Fibroblast of mammary gland (primary cell): ENCODE measurements at regions not wholly inside any gene's neighbourhood (a gene's known extent, or its start where the extent isn't known, plus 50 kb on each side); places are given as distances from the start of the nearest gene placed in this dataset.

Experiments
- DNase-seq: peaks from one replicate; pipeline ENCODE4 v3.0.0-alpha.2; 2010; ENCODE audit warnings: low read depth
- H3K4me3 ChIP-seq: 2 replicates; pipeline ENCODE4 v1.5.1; 2011; ENCODE audit warnings: low read depth, mild to moderate bottlenecking, low read length, moderate library complexity; ENCODE audit not compliant: control insufficient read depth
- TF ChIP-seq, protein P1 (sequence below): conservative IDR thresholded peaks from 2 replicates; pipeline ENCODE4 v1.5.1; 2011; ENCODE audit warnings: low read depth, low read length, inconsistent platforms; ENCODE audit not compliant: control insufficient read depth, insufficient read depth

GRCh38 chr9:3687145-3687544, 161.3 kb upstream of the RFX3 start:
- DNase-seq, result no peak
- no peak overlapping the region for H3K4me3 ChIP-seq
- TF ChIP-seq, protein P1, sequence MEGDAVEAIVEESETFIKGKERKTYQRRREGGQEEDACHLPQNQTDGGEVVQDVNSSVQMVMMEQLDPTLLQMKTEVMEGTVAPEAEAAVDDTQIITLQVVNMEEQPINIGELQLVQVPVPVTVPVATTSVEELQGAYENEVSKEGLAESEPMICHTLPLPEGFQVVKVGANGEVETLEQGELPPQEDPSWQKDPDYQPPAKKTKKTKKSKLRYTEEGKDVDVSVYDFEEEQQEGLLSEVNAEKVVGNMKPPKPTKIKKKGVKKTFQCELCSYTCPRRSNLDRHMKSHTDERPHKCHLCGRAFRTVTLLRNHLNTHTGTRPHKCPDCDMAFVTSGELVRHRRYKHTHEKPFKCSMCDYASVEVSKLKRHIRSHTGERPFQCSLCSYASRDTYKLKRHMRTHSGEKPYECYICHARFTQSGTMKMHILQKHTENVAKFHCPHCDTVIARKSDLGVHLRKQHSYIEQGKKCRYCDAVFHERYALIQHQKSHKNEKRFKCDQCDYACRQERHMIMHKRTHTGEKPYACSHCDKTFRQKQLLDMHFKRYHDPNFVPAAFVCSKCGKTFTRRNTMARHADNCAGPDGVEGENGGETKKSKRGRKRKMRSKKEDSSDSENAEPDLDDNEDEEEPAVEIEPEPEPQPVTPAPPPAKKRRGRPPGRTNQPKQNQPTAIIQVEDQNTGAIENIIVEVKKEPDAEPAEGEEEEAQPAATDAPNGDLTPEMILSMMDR, result no peak

- no peak overlapping the region for H3K4me3 ChIP-seq
- DNase-seq, result no peak
- TF ChIP-seq, protein P1, result no peak
Measured at GRCh38 chr9:3682186-3682585, 156.4 kb upstream of the RFX3 start.

DNA sequence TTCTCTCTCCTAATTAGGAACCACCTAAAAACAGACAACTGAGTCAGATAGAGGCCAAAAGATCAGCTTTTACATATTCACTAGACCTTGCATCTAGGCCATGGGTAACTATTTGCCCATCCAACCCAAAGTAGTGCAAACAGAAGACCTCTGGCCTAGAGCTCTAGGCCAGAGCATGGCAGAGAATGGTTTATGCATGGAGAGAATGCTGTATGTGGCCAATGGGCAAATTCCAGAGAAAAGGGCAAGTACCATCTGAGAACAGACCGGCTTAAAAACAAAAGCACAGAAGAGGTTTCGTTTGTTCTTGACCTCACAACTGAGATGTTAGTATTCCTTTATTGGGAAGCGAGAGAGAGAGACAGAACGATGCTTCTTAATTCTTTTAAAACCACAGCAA, 151.7 kb upstream of the RFX3 start:
- TF ChIP-seq, protein P1, result no peak
- no peak overlapping the region for H3K4me3 ChIP-seq
- DNase-seq, result no peak

DNA sequence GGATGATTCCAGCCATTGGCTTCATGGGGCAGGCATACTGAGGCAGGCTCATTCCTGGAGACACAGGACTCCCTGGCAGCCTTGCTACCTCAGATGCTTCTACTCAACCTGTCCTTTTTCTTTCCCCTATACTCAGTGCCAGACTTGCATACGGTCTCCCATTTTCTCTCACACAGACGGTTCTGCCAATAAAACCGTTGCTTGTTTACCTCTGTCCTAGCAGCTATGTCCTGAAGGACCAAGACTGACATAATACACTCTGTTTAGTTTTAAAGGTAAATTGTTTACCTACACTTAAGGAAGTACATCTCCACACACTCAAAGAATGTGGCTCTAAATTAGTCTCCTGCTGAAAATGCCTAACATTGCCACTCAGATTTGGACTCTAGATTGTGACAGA, 151.0 kb upstream of the RFX3 start:
- TF ChIP-seq, protein P1, result no peak
- H3K4me3 ChIP-seq, result no peak overlapping the region
- no peak for DNase-seq

- TF ChIP-seq, protein P1, result no peak
- DNase-seq, result no peak
- no peak overlapping the region for H3K4me3 ChIP-seq
Measured at GRCh38 chr9:3675946-3676345, 150.1 kb upstream of the RFX3 start.

GRCh38 chr9:3674561-3674960, 148.8 kb upstream of the RFX3 start:
- TF ChIP-seq, protein P1, result no peak
- no peak overlapping the region for H3K4me3 ChIP-seq

DNA sequence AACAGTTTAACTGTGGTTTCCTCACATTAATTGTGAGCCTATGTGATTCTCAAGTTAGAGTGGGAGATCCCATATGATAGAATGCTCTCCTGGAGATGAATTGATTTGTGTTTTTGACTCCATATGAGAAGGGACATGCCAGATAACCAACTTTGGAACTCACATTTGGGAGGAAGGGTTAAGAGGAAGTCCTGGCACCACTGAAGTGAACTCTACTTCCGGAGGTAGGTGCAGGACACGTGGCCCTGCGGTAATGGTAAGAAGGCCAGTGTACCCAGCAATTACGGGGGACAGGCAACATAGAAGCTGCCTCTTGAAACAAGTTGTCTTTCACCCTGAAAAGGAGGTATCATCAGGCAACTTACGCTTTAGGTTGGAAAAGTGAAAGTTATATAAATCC, 146.6 kb upstream of the RFX3 start:
- TF ChIP-seq, protein P1, result no peak
- no peak overlapping the region for H3K4me3 ChIP-seq
- no peak for DNase-seq

More at GRCh38 chr9:3674561-3674960, 148.8 kb upstream of the RFX3 start:
- DNase-seq, result no peak
